ENCODE measurements at regions not wholly inside any gene's neighbourhood (a gene's known extent, or its start where the extent isn't known, plus 50 kb on each side); places are given as distances from the start of the nearest gene placed in this dataset.

DNA sequence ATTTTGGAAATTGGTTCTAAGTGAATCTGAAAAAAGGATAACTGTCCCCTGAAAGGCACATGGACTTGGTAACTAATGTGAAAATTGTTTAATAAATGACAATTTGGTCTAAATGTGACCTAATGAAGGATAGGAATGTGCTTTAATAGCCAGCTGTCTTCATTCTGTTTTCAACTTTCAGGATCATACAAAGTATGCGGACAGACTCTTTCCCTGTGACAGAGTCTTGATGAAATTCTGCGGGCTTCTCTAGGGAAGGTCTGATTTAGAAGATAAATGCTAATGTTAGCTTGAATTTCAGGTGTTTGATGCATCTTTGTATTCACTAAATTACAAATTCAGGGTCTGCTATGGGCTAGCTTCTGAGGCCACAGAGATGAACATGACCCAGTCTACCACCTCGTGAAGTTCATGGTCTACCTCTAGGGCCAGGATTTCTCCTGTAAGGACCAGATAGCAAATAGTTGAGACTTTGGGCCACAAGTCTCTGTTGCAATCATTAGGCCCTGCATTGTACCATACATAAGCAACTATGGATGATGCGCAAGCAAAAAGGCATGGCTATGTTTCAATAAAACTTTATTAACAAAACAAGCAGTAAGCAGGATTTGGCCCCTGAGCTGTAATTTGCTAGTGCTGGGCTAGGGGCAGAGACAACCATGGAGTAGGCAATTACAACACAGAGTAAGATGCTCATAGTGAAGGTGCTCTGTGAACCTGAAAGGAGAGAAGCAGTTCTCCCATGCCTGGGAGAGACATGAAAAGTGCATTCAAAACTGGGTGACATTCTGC, 368.6 kb downstream of the INHBA start:
- DNase-seq, result no peak

GRCh38 chr7:41333511-41333910, 369.4 kb downstream of the INHBA start:
- DNase-seq, result no peak

DNA sequence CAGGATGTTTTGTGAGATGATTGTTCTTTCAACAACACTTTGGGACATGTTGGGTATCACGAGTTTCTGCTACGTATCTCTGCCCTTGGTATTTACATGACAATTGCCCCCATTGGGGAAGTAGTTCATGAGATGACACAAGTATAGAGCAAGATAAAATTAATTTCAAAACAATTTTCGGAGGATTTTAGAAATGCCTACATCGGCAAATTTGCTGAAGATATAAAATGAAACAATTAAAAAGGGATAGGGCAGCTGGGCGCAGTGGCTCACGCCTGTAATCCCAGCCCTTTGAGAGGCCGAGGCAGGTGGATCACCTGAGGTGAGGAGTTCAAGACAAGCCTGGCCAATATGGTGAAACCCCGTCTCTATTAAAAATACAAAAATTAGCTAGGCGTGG, 371.7 kb downstream of the INHBA start:
- no peak for DNase-seq

DNA sequence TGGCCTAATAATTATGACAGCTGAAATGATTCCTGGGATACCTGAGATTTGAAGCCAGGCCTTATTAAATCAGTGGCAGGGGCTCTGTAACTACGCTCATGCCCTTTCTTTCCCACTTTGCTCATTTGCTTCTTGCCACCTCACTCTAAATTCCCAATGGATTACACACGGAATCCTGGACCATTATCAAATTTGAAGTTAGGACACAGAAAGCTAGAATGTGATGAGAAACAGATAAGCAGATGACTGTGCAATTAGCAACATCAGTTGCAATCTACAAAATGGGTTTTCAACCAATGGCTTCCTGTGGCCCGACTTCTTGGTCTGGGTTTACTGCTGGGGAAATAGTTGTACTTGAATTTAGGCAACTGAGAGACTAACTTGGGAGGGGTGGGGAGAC, 374.3 kb downstream of the INHBA start:
- DNase-seq, result no peak

- DNase-seq, result no peak
Observed at GRCh38 chr7:41328131-41328530, 374.8 kb downstream of the INHBA start.

DNA sequence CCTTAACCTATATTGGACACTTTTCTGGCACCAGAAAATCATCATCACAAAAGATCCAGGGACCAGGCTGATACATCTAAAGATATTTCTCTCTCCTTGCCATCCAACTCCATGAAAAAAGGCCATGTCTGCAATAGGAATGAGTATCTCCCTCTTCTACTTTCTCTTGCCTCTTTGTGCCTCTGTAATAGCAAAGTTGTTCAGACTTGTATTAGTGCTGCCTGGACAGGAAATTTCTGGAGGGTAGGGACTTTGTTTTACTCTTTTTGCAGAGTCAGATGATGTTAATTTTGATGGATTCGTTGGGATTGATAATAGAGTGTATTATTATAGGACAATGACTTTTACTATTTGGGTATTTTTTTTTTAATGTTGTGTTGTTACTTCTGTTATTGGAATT, 376.3 kb downstream of the INHBA start:
- DNase-seq, result no peak

DNA sequence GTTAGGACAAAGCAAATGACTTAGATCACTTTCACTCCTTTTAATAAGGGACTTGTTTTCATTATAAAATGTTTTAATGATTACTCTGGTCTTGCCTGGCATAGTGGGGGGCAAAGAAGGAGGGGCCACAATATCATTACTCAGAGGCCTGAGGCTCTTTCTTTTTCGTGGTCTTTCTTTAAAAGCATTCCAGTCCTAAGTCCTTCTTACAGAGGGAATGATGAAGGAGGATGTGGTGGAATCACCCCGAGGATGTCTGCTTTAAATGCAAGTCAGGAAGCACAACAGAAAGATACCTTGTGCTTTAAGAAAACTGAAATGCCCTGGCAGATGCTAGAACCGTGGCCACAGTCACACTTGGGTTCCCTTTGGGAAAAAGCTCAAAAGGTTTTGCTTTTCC, 379.1 kb downstream of the INHBA start:
- DNase-seq, result no peak

DNA sequence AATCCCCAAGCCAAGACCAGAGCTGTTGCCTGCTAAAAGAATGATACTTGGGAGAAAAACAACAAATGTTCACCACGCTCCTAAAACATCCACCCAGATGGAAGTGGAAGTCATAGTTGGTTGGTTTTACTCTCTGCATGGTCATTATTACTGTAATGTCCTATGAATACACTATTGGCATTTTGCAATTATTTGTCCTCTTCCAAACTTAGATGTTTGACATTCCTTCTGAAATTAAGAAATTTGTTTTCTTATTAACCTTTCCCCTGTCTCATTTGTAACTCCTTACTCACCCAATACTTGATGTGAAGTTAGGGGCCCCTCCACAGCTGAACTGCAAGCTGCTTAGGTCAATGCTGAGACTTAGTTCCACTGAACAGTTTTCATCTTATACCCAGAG, 383.3 kb downstream of the INHBA start:
- DNase-seq, result no peak

DNA sequence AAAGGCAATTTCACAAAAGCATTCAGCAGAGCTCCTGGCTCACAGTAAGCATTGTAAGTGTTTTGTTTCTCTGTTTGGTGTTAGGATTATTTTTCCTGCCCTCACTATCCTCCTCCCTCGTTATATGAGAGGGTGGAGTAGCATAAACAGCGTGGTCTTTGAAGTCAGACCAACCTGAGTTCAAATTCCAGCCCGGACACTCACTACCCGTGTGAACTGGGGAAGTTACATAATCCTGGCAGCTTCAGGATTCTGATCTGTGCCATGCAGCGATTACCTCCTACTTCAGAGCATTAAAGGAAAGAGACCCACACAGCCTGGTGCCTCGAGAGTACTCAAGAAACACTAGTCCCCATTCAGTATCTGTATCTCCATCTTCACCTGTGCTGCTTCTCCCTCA, 386.5 kb downstream of the INHBA start:
- DNase-seq, result no peak

DNA sequence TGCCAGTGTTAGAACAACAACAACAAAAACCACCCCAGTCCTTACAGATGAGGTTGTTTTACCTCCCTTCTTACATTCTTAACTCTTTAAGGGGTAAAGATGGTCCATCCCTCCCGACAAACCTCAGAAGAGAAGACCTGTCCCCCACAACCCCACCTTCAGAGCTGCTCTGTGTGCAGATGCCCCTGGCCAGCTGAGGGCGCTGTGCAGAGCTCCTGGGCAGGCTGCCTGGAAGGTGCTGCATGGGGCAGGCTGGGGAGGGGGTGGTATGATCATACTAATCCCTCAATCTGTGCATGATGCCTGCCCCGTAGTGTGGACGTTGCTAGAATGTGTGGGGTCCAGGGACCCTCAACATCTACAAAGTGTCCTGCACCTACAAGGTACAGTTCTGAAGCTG, 387.1 kb downstream of the INHBA start:
- no peak for DNase-seq

DNA sequence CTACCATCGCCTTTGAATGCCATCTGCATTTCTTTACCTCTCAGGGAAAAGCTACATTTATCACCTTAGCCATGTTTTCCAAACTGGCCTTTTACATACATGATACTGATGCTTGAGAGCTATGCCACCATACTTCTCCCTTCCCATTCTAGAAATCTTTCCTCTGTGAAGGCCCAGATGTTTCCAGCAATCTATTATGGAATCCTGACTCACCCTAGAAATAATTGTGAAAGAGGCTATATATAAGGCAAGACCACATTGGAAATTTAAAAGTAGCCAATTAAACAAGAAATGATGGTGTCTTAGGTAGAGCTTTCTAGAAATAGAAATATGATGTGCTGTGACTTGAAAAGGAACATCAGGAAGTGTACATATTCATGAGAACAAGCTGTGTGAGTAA, 389.7 kb downstream of the INHBA start:
- no peak for DNase-seq

DNA sequence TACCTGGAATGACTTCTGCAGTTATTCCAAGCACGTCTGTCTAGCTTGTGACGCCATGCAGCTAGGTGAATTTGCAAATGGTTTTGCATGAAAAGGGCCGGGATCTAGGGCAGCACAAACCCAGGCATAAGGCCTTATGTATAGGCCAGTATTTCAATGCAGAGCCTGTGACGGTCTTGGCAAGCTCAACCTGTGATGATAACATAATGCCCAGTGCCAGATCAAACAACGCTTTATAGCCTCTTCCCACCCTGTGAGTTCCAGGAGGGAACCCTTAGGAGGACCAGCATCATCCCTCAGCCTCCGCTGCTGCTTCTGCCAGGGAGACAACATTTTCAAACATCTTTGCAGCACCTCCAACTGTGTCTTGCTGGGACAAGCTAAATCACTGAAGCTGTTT, 390.7 kb downstream of the INHBA start:
- DNase-seq, result no peak

GRCh38 chr7:41311301-41311700, 391.6 kb downstream of the INHBA start:
- DNase-seq, result no peak

- no peak for DNase-seq
Observed at GRCh38 chr7:41306486-41306885, 396.4 kb downstream of the INHBA start.

- no peak for DNase-seq
Observed at GRCh38 chr7:41305001-41305400, 397.9 kb downstream of the INHBA start.

GRCh38 chr7:41303709-41304108, 399.2 kb downstream of the INHBA start:
- no peak for DNase-seq

DNA sequence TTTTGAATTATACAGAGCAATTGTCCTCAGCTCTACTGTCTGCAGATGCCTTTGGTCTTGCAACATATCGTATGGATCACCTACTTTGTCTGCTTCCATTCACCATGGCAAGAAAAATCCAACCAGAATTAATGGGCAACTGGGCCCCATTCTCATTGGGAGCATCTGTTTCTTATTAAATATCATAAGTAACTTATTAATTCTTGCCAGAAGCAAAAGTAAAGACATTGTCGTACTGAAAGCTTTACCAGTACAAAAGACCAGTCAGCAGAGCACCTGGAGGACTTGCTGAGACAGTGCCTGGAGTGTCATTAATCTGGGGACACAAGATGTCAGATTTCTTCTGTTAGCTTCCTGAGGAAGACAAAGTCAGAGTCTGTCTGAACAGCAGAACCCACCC, 404.5 kb downstream of the INHBA start:
- DNase-seq, result no peak

DNA sequence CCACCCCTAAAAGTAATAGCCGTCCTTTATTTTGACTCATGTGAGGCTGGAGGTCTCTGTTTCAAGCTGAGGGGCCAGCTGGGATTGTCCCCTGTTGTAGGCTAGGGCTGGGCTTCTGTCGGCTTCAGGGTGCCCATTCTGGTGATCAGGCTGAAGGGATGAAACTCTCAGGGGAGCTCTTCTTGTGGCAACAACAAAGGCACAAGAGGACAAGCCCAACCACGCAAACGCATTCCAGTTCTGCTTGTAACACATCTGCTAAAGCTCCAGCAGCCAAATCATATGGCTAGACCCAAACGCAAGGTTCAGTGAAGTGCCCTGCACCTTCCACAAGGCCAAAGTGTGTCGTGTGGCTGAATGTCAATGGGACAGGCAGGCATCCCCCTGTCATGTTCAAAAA, 405.7 kb downstream of the INHBA start:
- no peak for DNase-seq

DNA sequence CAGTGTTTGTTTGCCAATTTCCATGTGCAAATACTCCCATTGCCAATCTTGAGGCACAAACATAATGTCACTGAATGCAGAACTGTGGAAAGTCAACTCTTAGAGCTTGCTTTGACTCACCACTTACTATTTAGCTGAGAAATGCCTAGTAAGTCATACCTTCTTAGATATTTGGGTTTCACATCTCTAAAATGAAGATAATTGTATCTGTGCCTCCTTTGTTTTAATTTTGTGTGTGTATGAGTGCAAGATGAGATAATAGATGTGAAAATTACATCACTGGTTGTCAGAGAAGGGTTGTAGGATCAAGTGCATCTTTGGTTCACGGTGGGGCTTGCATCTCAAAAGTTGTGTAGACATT, 407.5 kb downstream of the INHBA start:
- no peak for DNase-seq

GRCh38 chr7:41294556-41295454, 408.1 kb downstream of the INHBA start:
- DNase-seq, result no peak

GRCh38 chr7:41292487-41292886, 410.4 kb downstream of the INHBA start:
- DNase-seq, result no peak

DNA sequence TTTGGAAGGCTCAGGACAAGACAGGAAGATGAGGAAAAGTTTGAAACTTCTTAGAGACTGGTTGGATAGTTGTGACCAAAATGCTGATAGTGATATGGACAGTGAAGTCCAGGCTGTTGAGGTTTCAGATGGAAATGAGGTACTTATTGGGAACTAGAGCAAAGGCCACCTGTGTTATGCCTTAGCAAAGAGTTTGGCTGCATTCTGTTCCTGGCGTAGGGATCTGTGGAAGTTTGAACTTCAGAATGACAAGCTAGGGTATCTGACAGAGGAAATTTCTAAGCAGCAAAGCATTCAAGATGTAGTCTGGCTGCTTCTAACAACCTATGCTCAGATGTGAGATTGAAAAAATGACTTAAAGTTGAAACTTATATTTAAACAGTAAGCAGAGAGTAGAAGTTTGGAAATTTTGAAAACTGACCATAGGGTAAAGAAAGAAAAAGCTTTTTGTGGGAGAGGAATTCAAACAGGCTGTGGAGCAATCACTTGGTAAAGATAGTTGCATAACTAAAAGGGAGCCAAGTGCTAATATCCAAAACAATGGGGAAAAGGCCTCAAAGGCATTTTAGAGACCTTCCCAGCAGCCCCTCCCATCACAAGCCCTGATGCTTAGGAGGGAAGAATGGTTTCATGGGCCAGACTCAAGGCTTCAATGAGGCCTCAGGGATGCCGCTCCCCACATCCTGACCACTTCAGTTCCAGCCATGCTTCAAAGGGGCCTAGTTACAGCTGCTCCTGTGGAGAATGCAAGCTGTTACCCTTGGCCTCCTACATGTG, 415.1 kb downstream of the INHBA start:
- no peak for DNase-seq

GRCh38 chr7:41280491-41280890, 422.4 kb downstream of the INHBA start:
- no peak for DNase-seq

DNA sequence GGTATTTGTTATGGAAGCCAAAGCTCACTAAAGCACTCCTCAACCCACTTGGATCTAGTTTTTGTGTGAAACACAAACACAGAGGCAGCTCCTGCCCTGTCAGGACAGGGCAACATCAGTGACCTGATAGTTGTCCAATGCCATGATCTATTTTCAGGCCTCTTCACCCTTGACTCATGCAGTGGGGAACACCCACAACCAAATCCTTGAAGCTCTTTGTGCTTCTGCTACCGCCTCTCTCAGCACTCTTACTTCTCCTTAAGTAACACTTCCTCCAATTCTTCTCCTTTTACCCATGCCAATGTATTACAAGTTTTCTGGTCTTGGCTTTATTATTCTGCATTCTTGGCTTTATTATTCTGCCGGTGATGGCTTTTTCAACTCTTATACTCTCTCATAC, 425.3 kb downstream of the INHBA start:
- DNase-seq, result no peak
